Adrenal gland (tissue), 5 donors: ENCODE measurements at regions not wholly inside any gene's neighbourhood (a gene's known extent, or its start where the extent isn't known, plus 50 kb on each side); places are given as distances from the start of the nearest gene placed in this dataset.

ENCODE experiments used
- POLR2A ChIP-seq, 2 donors: fragments of 450-650 bp; IDR thresholded peaks; one replicate each; pipeline ENCODE4 v1.6.1; 2017; ENCODE audit warnings: antibody characterized with exemption in 2 of 2, mild to moderate bottlenecking in 2 of 2, moderate library complexity in 1 of 2
- TF ChIP-seq, protein P1 (sequence below), 6 experiments: fragments of 450-650 bp in 4 of 6; fragments of 200-600 bp in 2 of 6; sonication (generic) in 1 of 6; IDR thresholded peaks; 1 replicate in 5 of 6; 2 replicates in 1 of 6; pipeline versions ENCODE4 v1.5.1 to v1.8.0; 2016 to 2021; ENCODE audit warnings: antibody characterized with exemption in 6 of 6, mild to moderate bottlenecking in 2 of 6, moderate library complexity in 1 of 6
- donor health status: DM: no; HTN: no; CAD: no.

DNA sequence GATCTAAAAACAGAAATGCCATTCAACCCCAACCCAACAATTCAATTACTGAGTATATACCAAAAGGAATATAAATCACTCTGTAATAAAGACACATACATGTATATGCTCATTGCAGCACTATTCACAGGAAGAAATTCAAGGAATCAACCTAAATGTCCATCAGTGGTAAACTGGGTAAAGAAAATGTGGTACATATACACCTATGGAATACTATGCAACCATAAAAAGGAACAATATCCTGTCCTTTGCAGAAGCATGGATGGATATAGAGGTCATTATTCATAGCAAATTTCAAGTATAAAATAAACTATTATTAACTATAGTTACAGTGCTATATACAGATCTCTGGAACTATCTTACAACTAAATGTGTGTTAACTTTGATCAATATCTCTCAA is 599.3 kb downstream of the CDH11 start:
- TF ChIP-seq, protein P1, sequence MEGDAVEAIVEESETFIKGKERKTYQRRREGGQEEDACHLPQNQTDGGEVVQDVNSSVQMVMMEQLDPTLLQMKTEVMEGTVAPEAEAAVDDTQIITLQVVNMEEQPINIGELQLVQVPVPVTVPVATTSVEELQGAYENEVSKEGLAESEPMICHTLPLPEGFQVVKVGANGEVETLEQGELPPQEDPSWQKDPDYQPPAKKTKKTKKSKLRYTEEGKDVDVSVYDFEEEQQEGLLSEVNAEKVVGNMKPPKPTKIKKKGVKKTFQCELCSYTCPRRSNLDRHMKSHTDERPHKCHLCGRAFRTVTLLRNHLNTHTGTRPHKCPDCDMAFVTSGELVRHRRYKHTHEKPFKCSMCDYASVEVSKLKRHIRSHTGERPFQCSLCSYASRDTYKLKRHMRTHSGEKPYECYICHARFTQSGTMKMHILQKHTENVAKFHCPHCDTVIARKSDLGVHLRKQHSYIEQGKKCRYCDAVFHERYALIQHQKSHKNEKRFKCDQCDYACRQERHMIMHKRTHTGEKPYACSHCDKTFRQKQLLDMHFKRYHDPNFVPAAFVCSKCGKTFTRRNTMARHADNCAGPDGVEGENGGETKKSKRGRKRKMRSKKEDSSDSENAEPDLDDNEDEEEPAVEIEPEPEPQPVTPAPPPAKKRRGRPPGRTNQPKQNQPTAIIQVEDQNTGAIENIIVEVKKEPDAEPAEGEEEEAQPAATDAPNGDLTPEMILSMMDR (IDR thresholded peaks at IDR 0.05): no peak
- no peak for TF ChIP-seq POLR2A (IDR thresholded peaks at IDR 0.05)
